ENCODE measurements at regions not wholly inside any gene's neighbourhood (a gene's known extent, or its start where the extent isn't known, plus 50 kb on each side); places are given as distances from the start of the nearest gene placed in this dataset.

DNA sequence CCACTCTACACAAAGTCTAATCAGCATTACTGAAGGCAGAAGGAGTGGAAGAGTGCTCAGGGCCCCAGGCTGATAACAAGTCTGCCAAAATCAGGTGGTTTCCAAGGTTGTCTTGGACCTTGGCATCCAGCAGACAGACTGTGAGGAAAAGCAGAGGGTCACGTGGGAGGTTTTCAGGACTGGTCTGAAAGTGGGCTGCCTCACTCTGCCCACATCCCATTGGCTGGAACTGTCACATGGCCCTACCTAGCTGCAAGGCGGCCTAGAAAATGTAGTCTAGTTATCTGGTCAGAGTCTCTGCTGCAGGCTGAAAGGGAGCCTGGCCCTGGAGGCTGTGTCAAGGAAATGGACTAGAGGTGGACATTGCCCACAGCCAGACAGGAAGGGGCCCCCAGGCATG lies 310.7 kb upstream of the ASIC2 start:
- DNase-seq (ENCODE audit: insufficient read length, low spot score) (no peak), FAIRE-seq (no peak)
- TF ChIP-seq POLR2A (IDR thresholded peaks at IDR 0.05; ENCODE audit: low read depth, low read length) = no peak

DNA sequence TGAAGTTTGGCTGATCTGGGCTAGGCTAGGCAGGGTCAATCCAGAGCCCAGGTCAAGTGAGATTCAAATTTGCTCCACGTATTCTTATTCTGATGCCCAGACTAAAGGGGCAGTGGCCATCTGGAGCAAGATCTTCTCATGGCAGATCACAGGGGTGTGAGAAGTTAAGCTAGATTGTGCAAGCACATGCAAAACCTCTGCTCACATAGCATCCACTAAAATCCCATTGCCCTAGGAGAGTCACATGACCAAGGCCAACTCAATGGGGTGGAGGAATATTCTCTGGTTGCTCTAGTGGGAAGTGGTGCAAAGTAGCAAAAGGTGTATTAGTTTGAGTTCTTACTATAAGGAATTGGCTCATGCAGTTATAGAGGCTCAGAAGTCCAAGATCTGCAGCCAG lies 318.4 kb upstream of the ASIC2 start:
- TF ChIP-seq POLR2A (IDR thresholded peaks at IDR 0.05; ENCODE audit: low read depth, low read length) = no peak
- no peak for DNase-seq (ENCODE audit: insufficient read length, low spot score)
- no peak for FAIRE-seq

DNA sequence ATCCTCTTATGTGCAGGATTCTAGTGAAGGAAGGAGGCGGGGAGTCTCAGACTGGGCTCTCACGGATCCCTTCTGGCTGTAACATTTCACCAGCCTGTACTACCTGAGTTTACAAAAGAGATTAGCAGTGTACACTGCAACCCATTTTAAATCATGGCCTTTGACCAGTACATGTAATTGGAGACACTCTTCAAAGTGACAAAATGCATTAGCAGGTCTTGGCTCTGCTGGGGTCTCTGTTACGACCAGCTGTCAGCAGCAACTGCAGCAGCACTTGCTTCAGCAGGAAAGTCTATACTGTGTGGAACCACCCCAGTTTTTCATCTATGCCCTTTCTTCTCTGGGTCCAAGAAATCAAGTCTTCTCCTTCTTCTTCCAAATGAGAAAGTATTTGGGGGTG lies 322.8 kb upstream of the ASIC2 start:
- no peak for TF ChIP-seq POLR2A (IDR thresholded peaks at IDR 0.05; ENCODE audit: low read depth, low read length)
- no peak for FAIRE-seq

DNA sequence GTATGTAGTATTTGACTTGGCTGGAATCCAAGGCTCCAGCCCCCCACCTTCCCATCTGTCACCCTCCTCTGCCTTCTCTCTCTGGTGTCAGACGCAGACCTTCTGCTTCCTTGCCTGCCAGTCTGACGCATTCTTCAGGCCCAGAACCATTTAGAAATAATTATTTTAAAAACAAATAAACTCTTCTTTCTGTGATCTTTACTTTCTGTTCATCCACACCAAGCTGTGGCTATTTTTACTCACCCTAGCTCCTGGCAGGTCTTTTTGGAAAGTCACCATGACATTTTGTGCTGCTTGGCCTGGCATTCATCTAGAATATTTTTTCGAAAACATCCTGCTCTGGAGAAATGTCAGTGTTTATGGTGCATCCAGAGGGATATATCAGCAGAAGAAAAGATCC lies 330.7 kb upstream of the ASIC2 start:
- no peak for TF ChIP-seq POLR2A (IDR thresholded peaks at IDR 0.05; ENCODE audit: low read depth, low read length)
- DNase-seq (ENCODE audit: insufficient read length, low spot score) (no peak), FAIRE-seq (no peak)

More for the DNA sequence above, 322.8 kb upstream of the ASIC2 start:
- no peak for DNase-seq (ENCODE audit: insufficient read length, low spot score)

DNA sequence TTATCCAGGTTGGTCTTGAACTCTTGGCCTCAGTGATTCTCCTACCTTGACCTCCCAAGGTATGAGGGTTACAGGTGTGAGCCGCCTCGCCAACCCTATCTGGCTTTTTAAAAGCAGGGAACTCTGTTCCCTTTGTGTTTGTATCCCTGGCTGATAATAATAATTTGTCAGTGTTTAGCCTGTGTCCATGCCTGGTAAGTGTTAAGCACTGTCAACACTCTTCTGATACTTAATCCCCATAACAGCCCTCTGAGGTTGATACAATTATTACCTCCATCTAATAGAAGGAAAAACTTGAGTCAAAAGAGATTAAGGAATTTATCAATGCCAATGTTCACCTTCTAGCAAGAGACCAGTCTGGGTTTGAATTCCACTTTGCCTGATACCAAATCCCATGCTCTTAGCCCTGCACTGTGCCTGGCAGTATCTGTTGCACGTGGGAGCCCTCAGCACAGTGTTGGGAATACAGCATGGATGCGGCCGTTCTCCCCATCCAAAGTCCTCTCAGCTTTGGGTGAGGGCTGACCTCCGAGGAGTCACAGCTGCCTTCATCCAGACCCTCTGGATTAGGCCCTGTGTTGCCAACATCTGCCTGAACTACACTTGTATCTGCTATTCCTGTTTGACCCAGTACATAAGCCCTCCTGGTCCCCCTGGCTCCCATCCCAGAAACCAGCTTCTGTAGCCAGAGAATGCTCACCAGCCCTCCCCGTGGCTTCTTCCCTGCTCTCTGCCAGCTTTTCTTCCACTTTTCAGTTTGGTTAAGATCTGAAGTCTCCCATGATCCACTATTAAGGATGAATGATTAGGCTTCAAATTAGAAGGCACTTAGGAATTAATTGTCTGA lies 335.6 kb upstream of the ASIC2 start:
- no peak for TF ChIP-seq POLR2A (IDR thresholded peaks at IDR 0.05; ENCODE audit: low read depth, low read length)
- no peak for FAIRE-seq

DNA sequence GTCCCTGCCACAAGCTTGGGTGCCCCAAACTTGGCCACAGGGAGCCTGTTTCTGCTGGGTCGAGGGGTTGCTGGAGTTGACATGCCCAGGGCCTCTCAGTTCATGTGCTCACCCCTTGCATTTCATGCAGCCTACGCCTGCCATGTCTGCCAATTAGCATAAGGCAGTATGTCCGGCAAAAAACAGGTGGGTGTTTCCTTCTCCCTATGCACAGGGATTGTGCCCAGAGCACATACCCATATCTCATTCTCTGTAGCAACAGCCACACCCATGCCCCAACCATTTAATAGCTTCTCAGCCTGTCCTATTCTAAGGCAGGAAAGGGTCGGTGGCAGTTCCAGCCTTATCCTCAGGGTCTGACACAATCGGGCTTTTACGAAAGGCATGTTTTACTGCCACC lies 340.4 kb upstream of the ASIC2 start:
- no peak for TF ChIP-seq POLR2A (IDR thresholded peaks at IDR 0.05; ENCODE audit: low read depth, low read length)
- DNase-seq (ENCODE audit: insufficient read length, low spot score) (no peak), FAIRE-seq (no peak)

More for the DNA sequence above, 335.6 kb upstream of the ASIC2 start:
- DNase-seq (ENCODE audit: insufficient read length, low spot score) = no peak

DNA sequence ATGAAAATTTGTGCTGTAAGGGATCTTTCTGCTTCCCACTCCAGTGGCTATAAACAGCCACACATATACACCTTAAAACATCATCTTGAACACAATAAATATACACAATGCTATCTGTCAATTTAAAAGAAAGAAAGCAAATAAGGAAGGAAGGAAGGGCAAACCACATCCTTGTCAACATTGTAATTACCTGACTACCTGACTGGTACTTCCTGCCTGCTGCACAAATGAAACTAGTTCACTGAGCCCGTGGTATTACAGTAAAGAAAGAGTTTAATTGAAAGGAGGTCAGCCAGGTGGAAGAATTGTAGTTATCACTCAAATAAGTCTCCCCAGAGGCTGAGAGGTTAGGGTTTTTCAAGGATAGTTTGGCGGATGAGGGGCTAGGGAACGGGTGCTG lies 344.4 kb upstream of the ASIC2 start:
- TF ChIP-seq POLR2A (IDR thresholded peaks at IDR 0.05; ENCODE audit: low read depth, low read length) = no peak
- DNase-seq (ENCODE audit: insufficient read length, low spot score) (no peak), FAIRE-seq (no peak)

DNA sequence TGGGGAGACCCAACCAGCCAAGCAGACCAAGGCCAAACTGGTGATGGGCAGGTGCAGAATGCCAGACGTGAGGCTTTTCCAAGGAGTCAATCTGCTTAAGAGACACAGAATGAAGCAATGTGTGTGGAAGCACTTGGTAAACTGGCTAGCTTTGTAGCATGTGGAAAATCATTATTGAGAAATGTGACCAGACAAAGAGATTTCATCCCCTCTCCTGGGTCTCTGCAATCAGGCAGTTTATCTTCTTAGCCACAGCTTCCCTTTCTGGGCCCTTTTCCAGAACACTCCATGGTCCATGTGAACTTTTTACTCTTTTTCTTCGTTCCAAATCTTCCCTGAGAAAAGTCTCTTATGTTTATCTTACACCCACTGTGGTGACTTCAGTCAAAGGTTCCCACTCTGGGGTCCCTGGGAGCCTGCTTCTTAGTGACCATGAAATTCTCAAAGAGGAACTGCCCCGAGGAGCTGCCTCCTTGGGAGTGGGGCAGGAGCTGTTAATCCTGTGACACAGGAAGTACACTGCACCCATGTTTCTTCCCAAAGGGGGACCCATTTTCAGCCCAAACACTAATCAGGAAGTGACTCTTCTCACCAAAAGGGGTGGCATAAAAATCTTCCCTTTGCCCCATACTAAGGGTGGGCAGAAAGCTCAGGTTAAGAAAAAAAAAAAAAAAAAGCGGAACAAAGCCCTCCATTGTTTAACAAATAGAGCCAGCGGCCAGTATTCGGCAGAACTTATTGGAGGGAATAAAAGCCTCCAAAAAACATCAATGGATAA lies 346.2 kb upstream of the ASIC2 start:
- DNase-seq (ENCODE audit: insufficient read length, low spot score) (no peak), FAIRE-seq (no peak)
- TF ChIP-seq POLR2A (IDR thresholded peaks at IDR 0.05; ENCODE audit: low read depth, low read length) = no peak

DNA sequence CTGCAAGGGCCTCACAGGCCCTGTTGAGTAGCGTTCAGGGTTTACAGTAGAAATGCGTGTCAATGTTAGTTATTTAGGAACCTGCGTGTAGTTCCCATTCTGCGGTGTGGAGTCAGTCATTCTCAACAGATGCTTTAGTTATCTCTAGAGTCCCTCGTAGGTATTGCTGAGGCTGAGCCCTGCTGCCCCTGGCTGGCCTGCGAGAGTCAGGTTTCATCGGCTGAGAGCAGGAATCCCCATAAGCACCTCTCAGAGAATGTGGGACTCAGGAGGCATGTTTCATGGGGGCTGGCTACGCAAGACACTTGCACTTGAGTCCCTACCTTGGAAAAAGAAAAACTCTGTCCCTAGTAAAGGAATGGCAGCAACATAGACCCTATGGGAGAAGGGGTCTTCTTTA lies 347.5 kb upstream of the ASIC2 start:
- DNase-seq (ENCODE audit: insufficient read length, low spot score) = no peak
- no peak for TF ChIP-seq POLR2A (IDR thresholded peaks at IDR 0.05; ENCODE audit: low read depth, low read length)
- no peak for FAIRE-seq

DNA sequence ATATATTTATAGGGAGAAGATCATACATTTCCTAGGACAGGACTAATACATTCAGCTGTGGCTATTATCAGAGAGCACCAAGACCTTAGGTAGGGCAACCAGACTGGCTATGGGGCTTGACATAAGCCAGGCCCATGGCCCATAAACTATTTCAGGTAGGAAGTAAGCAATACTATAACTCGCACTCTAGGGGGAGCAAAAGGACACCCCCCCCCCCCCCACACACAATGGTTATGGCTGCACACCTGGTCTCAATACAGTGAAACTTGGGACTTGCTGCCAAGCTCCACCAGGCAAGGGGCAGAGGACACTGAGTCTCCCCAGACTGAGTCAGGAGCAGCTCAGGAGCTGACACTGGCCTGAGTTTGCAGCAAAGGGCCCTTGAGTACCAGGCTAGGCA lies 348.9 kb upstream of the ASIC2 start:
- no peak for TF ChIP-seq POLR2A (IDR thresholded peaks at IDR 0.05; ENCODE audit: low read depth, low read length)
- FAIRE-seq (no peak), DNase-seq (ENCODE audit: insufficient read length, low spot score) (no peak)

DNA sequence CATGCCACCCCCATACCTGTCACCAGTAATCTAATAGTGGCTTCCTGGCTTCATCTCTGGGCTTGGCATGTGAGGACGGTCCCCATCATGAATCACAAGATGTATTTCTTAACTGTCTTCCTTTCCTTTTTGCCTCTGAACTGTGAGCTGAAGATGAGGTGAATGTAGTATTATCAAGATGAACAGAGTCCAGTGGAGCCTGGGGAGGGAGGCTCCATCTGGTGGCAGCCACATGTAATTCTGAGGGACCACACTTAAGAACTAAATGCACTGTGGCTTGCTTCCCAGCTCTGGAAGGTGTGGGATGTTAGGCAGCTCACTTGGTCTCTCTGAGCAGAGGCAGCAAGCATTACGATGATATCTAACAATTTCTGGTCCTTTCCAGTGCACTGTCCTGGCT lies 354.9 kb upstream of the ASIC2 start:
- FAIRE-seq = no peak
- no peak for DNase-seq (ENCODE audit: insufficient read length, low spot score)
- no peak for TF ChIP-seq POLR2A (IDR thresholded peaks at IDR 0.05; ENCODE audit: low read depth, low read length)

DNA sequence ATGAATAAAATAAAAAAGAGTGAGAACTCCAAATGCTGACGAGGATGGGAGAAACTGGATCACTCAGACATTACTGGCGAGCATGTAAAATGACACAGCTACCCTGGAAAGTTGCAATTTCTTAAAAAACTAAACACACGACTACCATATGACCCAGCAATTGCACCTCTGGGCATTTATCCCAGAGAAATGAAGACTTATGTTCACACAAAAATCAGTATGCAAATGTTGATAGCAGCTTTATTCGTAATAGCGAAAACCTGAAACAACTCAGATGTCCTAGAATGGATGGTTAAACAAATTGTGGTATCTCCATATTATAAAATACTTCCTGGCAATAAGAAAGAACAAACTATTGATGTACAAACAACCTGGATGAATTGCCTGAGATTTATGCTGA lies 357.2 kb upstream of the ASIC2 start:
- FAIRE-seq (no peak), DNase-seq (ENCODE audit: insufficient read length, low spot score) (no peak)
- no peak for TF ChIP-seq POLR2A (IDR thresholded peaks at IDR 0.05; ENCODE audit: low read depth, low read length)

DNA sequence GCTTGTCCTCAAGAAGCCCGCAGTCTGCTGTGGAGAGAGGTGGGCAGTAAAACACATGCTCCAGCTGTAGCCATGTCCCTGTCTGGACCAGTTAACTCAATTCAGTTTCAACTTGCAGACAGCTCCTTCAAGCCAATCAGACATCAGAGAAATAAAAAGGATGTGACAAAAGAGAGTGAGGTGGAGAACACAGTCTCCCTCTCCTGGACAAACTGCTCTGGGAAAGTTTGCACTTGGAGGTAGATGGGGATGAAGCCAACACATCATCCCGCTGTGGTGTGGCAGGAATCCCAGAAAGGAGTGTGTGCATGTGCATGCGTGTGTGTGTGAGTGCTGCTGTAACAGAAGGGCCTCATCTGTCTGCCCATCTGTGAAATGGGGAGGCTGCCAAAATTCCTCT lies 358.6 kb upstream of the ASIC2 start:
- no peak for FAIRE-seq
- no peak for TF ChIP-seq POLR2A (IDR thresholded peaks at IDR 0.05; ENCODE audit: low read depth, low read length)
- DNase-seq (ENCODE audit: insufficient read length, low spot score) = no peak

DNA sequence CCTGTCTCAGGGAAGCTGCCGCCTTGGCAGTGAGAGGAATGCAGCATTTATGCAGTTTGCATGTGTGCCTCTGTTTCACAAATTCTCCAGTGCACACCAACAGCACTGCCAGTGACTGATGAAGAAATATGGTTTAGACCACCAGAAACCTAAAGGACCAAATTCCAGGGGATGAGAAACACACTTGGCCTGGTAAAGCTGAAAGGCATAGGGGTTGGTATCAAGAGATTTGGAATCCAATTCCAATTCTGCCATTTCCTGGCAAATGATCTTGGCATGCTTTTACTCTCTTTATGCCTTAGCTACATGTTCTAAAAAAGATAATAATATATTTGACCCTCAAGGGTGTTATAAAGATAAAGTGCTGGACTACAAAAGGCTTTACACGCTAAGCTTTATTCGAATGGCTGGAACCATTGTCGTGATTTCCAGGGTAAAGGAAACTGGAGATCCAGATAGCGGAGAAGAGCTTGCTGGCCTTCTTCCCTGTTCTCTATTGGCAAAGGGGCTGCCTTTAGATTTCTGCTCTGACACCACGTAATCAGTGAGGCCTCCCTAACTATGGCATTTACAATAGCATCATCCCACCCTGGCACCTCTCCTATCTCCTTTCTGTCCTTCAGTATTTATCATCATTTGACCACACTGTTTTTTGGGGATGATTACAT lies 359.8 kb upstream of the ASIC2 start:
- DNase-seq (ENCODE audit: insufficient read length, low spot score) = no peak
- FAIRE-seq = no peak
- TF ChIP-seq POLR2A (IDR thresholded peaks at IDR 0.05; ENCODE audit: low read depth, low read length) = no peak
